GM18909 (cell line): ENCODE measurements at regions not wholly inside any gene's neighbourhood (a gene's known extent, or its start where the extent isn't known, plus 50 kb on each side); places are given as distances from the start of the nearest gene placed in this dataset.
A peak's percentile ranks its signal among the peaks of the same experiment; 100 is the strongest.

ENCODE experiments used
- ATAC-seq: cut with Tn5 transposase; IDR thresholded peaks from one replicate; pipeline ENCODE4 v1.9.1; 2021; ENCODE audit warnings: mild to moderate bottlenecking; ENCODE audit not compliant: unreplicated experiment, poor library complexity

GRCh38 chr11:128053981-128054931, 533.1 kb downstream of the ETS1 start:
- ATAC-seq = peak; percentile 62

- ATAC-seq = no peak
These were observed 534.3 kb downstream of the ETS1 start for GRCh38 chr11:128052912-128053641.

- ATAC-seq = no peak
These were observed 539.2 kb downstream of the ETS1 start for GRCh38 chr11:128048121-128048520.

GRCh38 chr11:128047026-128047425, 540.3 kb downstream of the ETS1 start:
- ATAC-seq = no peak

- no peak for ATAC-seq
These were observed 541.1 kb downstream of the ETS1 start for GRCh38 chr11:128046213-128046612.

- no peak for ATAC-seq
These were observed 542.1 kb downstream of the ETS1 start for GRCh38 chr11:128045094-128045725.

GRCh38 chr11:128042290-128042751, 545.0 kb downstream of the ETS1 start:
- no peak for ATAC-seq

GRCh38 chr11:128040603-128041002, 546.8 kb downstream of the ETS1 start:
- no peak for ATAC-seq

- peak; percentile 95 for ATAC-seq
These were observed 548.0 kb downstream of the ETS1 start for GRCh38 chr11:128039140-128040021.

- ATAC-seq = no peak
These were observed 550.7 kb downstream of the ETS1 start for GRCh38 chr11:128036556-128037093.

GRCh38 chr11:128036006-128036405, 551.4 kb downstream of the ETS1 start:
- ATAC-seq = no peak

GRCh38 chr11:128031538-128032134, 555.7 kb downstream of the ETS1 start:
- ATAC-seq = peak; percentile 89

GRCh38 chr11:128029219-128029722, 558.1 kb downstream of the ETS1 start:
- ATAC-seq = no peak

- no peak for ATAC-seq
These were observed 560.8 kb downstream of the ETS1 start for GRCh38 chr11:128026596-128026995.

GRCh38 chr11:128022761-128023160, 564.6 kb downstream of the ETS1 start:
- no peak for ATAC-seq

GRCh38 chr11:128022007-128022368, 565.4 kb downstream of the ETS1 start:
- peak; percentile 62 for ATAC-seq

- peak; percentile 29 for ATAC-seq
These were observed 565.9 kb downstream of the ETS1 start for GRCh38 chr11:128021349-128022006.

- no peak for ATAC-seq
These were observed 568.7 kb downstream of the ETS1 start for GRCh38 chr11:128018692-128019091.
